ENCODE measurements at regions not wholly inside any gene's neighbourhood (a gene's known extent, or its start where the extent isn't known, plus 50 kb on each side); places are given as distances from the start of the nearest gene placed in this dataset.

DNA sequence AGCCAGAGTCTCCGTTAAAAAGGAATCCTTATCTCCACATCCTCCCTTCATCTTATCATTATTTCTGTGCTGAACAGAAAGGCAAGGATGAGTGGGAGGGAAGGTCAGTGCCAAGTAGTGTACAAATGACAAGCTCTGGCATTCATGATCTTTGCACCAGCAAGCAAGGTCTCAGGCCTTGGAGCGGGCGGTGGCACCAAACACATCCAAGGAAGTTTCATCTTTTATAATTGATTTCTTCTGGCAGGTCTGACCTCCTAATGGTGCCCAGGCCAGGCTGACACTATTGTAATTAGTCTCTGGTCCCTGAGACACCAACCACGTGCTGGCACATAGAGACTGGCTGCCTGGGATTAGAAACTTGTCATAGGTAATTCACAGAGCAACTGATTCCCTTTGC, 336.6 kb downstream of the EN1 start:
- TF ChIP-seq, protein P1, sequence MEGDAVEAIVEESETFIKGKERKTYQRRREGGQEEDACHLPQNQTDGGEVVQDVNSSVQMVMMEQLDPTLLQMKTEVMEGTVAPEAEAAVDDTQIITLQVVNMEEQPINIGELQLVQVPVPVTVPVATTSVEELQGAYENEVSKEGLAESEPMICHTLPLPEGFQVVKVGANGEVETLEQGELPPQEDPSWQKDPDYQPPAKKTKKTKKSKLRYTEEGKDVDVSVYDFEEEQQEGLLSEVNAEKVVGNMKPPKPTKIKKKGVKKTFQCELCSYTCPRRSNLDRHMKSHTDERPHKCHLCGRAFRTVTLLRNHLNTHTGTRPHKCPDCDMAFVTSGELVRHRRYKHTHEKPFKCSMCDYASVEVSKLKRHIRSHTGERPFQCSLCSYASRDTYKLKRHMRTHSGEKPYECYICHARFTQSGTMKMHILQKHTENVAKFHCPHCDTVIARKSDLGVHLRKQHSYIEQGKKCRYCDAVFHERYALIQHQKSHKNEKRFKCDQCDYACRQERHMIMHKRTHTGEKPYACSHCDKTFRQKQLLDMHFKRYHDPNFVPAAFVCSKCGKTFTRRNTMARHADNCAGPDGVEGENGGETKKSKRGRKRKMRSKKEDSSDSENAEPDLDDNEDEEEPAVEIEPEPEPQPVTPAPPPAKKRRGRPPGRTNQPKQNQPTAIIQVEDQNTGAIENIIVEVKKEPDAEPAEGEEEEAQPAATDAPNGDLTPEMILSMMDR (IDR thresholded peaks at IDR 0.05; ENCODE audit: poor library complexity, severe bottlenecking), result no peak
- TF ChIP-seq EZH2 (IDR thresholded peaks at IDR 0.05; ENCODE audit: borderline replicate concordance, insufficient read depth, low read length, poor library complexity, severe bottlenecking) (no peak), MXI1 (conservative IDR thresholded peaks at IDR 0.05; ENCODE audit: poor library complexity, severe bottlenecking) (no peak), SMC3 (conservative IDR thresholded peaks at IDR 0.05; ENCODE audit: poor library complexity) (no peak), POLR2AphosphoS5 (IDR thresholded peaks at IDR 0.05) (no peak), EP300 (conservative IDR thresholded peaks at IDR 0.05; ENCODE audit: poor library complexity, severe bottlenecking) (no peak), RAD21 (conservative IDR thresholded peaks at IDR 0.05) (no peak), TAF1 (IDR thresholded peaks at IDR 0.05; ENCODE audit: low read depth) (no peak)
- TF ChIP-seq, protein P2, sequence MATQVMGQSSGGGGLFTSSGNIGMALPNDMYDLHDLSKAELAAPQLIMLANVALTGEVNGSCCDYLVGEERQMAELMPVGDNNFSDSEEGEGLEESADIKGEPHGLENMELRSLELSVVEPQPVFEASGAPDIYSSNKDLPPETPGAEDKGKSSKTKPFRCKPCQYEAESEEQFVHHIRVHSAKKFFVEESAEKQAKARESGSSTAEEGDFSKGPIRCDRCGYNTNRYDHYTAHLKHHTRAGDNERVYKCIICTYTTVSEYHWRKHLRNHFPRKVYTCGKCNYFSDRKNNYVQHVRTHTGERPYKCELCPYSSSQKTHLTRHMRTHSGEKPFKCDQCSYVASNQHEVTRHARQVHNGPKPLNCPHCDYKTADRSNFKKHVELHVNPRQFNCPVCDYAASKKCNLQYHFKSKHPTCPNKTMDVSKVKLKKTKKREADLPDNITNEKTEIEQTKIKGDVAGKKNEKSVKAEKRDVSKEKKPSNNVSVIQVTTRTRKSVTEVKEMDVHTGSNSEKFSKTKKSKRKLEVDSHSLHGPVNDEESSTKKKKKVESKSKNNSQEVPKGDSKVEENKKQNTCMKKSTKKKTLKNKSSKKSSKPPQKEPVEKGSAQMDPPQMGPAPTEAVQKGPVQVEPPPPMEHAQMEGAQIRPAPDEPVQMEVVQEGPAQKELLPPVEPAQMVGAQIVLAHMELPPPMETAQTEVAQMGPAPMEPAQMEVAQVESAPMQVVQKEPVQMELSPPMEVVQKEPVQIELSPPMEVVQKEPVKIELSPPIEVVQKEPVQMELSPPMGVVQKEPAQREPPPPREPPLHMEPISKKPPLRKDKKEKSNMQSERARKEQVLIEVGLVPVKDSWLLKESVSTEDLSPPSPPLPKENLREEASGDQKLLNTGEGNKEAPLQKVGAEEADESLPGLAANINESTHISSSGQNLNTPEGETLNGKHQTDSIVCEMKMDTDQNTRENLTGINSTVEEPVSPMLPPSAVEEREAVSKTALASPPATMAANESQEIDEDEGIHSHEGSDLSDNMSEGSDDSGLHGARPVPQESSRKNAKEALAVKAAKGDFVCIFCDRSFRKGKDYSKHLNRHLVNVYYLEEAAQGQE (IDR thresholded peaks at IDR 0.05; ENCODE audit: borderline replicate concordance), result no peak
